NCI-H128 (cell line): ENCODE measurements at regions not wholly inside any gene's neighbourhood (a gene's known extent, or its start where the extent isn't known, plus 50 kb on each side); places are given as distances from the start of the nearest gene placed in this dataset.
A peak's percentile ranks its signal among the peaks of the same experiment; 100 is the strongest.
"Not testable (repeated sequence)": the region's sequence is repeated elsewhere in the genome, so short reads cannot be mapped to it uniquely, and the experiment has no call there.

Experiments used
- DNase-seq: peaks from one replicate; lab custom pipeline; 2025; ENCODE audit not compliant: unreplicated experiment; lab: John Stamatoyannopoulos, UW

- no peak for DNase-seq
Measured at GRCh38 chr5:52603778-52604554, 183.8 kb upstream of the ITGA1 start.

DNA sequence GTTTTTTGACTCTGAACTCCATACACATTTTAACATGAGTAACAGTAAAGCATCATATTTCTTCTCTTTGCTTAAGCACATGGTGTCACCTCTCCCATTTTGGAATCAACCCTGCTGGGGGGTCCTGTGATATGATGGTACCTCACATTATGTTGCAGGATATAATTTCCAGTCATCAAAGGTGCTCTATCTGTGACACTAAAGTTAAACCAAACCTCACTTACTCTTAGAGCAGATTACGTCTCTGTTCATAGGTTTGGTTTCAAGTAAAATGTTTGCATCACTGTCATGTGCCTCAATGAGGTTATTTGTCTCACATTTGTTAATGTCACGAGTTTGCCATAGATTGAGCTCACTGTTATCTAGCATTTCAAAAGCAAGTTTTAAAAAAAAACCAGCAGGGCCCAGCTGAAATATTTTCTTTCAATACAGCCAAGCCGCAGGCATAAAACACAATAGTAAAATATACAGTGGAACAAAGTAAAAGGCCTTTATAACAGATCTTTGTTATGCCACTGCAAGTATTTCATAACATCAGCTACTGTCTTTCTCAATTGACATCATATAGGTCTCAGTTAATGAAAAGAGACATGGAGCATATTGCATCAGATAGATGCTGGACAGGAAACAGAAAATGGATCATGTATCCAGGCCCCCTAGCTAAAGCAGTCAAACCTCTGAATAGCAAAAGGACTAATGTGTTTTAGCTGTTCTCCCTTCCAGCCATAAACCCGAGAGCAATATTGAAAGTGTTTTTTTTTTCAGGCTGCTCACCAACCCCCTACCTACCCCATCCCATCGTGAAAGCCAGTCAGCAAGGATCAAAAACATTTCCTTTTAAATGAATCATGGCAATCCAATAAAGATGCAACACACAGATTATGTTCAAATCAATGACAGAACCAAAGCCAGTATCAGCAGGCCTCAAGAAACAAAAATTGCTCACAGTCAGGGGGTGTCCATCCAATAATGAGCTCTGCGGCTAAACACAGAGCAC, 182.1 kb upstream of the ITGA1 start:
- no peak for DNase-seq

GRCh38 chr5:52607227-52607824, 180.4 kb upstream of the ITGA1 start:
- no peak for DNase-seq

DNA sequence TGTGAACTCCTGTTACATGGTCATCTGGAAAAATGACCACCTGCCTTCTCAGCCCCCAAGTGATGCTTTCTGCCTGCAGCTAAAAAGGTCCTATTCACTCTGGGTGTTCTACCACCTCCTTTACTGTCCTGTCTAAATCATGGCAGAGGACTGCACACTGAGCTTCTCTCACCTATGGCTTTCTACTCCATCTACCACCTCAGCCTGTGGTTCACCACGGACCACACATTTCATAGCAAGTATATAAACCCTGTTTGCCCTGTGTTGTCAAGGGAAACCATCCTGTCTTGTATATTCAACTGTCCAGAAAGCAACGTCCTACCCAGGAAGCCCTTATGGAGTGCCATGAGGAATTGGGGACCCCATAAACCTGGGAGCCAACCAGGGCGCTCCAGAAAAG, 167.4 kb upstream of the ITGA1 start:
- no peak for DNase-seq

GRCh38 chr5:52623291-52623690, 164.4 kb upstream of the ITGA1 start:
- DNase-seq = no peak

DNA sequence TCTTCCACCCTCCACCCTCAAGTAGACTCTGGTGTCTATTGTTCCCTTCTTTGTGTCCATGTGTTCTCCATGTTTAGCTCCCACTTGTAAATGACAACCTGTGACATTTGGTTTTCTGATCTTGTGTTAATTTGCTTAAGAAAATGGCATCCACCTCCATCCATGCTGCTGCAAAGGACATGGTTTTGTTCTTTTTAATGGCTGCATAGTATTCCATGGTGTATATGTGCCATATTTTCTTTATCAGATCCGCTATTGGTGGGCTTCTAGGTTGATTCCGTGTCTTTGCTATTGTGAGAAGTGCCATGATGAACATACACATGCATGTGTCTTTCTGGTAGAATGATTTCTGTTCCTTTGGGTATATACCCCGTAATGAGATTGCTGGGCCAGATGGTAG, 163.4 kb upstream of the ITGA1 start:
- no peak for DNase-seq

- no peak for DNase-seq
Measured at GRCh38 chr5:52626312-52626711, 161.4 kb upstream of the ITGA1 start.

DNA sequence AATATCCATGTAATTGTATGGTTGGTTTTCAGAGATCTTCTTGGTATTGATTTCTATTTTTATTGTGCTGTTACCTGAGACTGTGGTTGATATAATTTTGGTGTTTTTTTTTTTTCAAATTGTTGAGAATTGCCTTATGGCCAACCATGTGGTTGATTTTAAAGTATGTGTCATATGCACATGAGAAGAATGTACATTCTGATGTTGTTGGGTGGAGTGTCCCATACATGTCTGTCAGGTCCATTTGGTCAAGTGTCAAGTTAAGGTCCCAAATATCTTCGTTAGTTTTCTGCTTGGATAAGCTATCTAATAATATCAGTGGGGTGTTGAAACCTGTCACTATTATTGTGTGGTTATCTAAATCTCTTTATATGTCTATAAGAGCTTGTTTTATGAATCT, 160.0 kb upstream of the ITGA1 start:
- no peak for DNase-seq

DNA sequence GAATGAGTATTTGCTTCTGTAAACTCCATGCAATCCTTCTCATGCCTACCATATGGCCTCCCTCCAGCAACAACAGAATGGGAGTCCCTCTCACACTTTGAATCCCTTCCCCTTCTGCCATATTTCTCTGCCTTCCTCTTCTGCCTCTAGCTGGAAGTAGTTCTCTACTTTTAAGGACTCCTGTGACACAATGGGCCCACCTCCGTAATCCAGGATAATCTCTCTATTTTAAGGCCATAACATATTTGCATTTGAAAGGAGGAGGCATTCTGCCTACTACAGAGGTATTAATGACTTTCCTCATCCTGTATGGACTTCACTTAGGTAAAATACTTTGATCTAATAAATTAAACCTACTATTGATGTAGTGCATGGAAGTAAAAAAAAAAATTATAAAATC, 155.4 kb upstream of the ITGA1 start:
- DNase-seq = no peak

DNA sequence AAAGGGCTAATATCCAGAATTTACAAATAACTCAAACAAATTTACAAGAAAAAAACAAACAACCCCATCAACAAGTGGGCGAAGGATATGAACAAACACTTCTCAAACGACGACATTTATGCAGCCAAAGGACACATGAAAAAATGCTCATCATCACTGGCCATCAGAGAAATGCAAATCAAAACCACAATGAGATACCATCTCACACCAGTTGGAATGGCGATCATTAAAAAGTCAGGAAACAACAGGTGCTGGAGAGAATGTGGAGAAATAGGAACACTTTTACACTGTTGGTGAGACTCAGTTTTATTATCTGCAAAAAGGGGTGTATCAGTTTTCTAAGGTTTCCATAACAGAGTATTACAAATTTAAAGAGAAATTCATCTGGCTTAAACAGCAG, 153.5 kb upstream of the ITGA1 start:
- DNase-seq = not testable (repeated sequence)

GRCh38 chr5:52638732-52639131, 149.0 kb upstream of the ITGA1 start:
- no peak for DNase-seq

DNA sequence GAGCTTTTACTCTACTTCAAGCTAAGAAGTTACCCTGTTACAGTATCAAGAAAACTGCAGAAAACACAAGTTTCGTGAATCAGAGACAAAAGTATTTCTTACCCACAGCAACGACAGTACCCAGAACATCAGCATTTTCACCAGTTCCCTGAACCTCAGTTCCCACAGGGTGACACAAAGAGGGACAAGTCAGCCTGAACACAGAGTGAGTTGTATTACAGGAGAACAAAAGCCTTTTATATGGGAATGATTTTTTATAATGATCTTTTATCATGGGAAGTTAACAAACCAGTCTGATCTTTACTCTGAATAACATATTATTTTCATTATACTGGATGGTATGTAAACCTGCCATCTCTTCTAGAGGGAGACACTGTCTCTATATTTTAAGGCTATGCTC, 139.0 kb upstream of the ITGA1 start:
- no peak for DNase-seq

GRCh38 chr5:52655163-52655562, 132.6 kb upstream of the ITGA1 start:
- DNase-seq = no peak

GRCh38 chr5:52656569-52657246, 131.0 kb upstream of the ITGA1 start:
- DNase-seq = no peak

GRCh38 chr5:52657247-52657645, 130.5 kb upstream of the ITGA1 start:
- DNase-seq = peak; percentile 25

DNA sequence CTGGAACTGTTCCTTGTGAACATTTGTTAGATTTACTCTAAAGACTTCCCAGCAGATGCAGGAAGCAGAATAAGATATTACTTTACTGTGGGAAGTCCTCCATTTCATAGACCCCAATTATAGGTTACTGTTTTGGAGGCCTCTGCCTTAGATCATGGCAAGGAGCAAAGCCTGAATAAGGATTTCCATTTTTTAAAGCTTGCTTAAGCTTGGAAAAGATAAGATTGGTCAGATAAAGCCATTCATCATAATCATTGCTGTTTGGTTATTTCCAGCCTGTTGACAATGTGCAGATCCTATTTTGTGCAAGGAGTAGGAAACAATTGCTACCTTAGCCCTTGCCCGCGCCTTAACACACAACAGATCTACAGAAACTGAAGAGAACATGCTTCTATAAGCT, 129.5 kb upstream of the ITGA1 start:
- DNase-seq = no peak

DNA sequence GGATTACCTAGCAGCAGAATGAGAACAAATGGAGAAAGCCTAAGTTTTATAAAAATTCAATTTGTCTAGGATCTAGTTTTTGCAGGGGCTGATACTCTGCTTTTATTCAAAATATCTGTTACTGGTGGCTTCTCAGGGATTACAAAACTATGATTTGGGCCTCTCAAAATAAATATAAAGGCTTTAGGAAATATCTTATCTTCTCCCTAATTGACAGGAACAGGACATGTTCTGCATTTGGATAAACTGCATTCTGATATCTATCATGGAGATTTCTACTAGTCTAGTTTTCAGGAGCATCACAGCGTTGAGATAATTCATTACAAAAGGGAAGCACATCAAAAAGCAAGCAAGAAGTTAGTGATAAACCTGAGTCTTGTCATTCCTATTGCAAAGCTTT, 127.1 kb upstream of the ITGA1 start:
- DNase-seq = no peak

DNA sequence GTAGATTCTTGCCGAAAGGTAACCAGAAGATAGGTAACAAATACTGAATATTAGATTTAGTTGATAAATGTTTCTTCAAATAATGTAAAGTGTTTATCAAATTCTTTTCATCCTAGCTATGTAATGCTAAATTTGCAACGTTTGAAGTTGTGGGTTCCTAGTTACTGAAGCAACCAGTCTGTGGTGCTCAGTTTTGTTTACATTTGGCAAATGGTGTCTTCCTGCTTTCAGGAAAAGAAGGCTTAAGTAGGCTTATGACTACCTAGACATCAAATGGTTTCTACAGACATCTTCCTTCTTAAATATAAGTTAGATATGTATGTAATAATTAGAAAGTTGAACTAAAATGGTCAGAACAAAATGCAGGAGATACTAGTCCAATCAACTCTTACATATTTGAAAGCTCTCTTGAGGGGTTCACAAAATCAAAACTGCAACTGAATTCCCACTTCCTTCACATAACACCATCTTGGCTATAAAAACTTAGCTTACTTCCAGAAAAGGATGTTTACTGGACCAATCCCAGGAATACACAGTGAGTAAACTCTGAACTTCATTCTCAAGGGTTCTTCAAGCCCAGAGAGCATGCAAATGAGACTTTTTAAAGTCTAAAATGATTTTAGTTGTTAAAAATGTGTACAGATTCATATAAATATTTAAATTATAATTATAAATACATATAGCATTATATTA, 125.7 kb upstream of the ITGA1 start:
- no peak for DNase-seq

DNA sequence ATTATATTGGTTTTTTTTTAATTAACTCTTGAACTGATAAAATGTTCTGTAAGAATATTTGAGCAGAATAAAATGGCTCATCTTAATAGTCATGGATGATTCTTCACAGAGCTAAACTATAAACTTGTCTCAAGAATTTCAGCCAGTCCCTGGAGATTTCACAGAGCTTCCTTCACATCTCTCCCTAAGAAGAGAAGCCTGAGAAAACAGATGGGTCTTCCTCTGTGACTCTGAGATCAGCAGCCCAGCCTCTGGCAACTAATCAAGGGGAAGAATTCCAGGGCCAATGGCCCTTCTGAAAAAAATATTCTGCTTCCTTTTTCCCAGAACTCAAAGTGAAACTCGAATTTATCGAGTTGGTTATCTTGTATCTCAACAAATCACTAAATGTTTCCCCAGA, 122.2 kb upstream of the ITGA1 start:
- DNase-seq = no peak

DNA sequence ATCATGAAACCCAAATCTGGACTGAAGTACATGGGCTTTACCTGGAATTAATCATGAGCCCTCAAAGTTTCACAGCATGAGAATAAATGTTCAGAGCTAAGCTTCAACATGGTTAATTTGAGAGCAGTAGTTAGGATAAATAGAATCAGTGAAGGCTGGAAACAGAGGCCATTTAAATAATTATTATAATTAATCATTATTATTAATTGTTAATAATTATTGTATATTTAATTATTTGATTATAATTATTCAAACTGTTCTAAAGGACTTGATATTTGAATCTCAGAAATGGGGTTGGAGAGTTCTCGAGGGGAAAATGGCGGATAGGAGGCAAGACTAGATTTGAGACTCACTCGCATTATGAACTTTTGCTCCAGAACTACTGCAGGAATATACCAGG, 119.6 kb upstream of the ITGA1 start:
- no peak for DNase-seq
